Hepatocyte (in vitro differentiated cells): ENCODE measurements at regions not wholly inside any gene's neighbourhood (a gene's known extent, or its start where the extent isn't known, plus 50 kb on each side); places are given as distances from the start of the nearest gene placed in this dataset.

Experiments used
- DNase-seq: peaks from one replicate; pipeline ENCODE4 v3.0.0-alpha.2; 2016; ENCODE audit warnings: low spot score
- H2AFZ ChIP-seq: fragments of 200-600 bp; sonication (generic); 2 replicates; pipeline ENCODE4 v1.6.0; 2016; ENCODE audit warnings: antibody characterized with exemption, mild to moderate bottlenecking
- H3K27ac ChIP-seq: fragments of 200-600 bp; sonication (generic); 2 replicates; pipeline ENCODE4 v1.5.1; 2016; ENCODE audit warnings: mild to moderate bottlenecking
- H3K27me3 ChIP-seq: fragments of 200-600 bp; sonication (generic); 2 replicates; pipeline ENCODE4 v1.6.1; 2016
- H3K36me3 ChIP-seq: fragments of 200-600 bp; sonication (generic); replicated peaks from 2 replicates; pipeline ENCODE4 v1.5.1; 2016; ENCODE audit warnings: low read depth; ENCODE audit not compliant: insufficient read depth
- H3K4me1 ChIP-seq: fragments of 200-600 bp; sonication (generic); 2 replicates; pipeline ENCODE4 v1.5.1; 2016; ENCODE audit warnings: mild to moderate bottlenecking, moderate library complexity; ENCODE audit not compliant: insufficient read depth
- H3K4me2 ChIP-seq: fragments of 200-600 bp; sonication (generic); 2 replicates; pipeline ENCODE4 v1.6.0; 2016
- H3K4me3 ChIP-seq: fragments of 200-600 bp; sonication (generic); 2 replicates; pipeline ENCODE4 v1.5.1; 2016; ENCODE audit warnings: mild to moderate bottlenecking
- H3K79me2 ChIP-seq: fragments of 200-600 bp; sonication (generic); 2 replicates; pipeline ENCODE4 v1.6.0; 2017; ENCODE audit warnings: mild to moderate bottlenecking
- H3K9me2 ChIP-seq: fragments of 200-600 bp; sonication (generic); replicated peaks from 2 replicates; pipeline ENCODE4 v1.6.0; 2017; ENCODE audit warnings: mild to moderate bottlenecking; ENCODE audit not compliant: insufficient read depth
- H3K9me3 ChIP-seq: fragments of 200-600 bp; sonication (generic); 2 replicates; pipeline ENCODE4 v1.5.1; 2016; ENCODE audit warnings: low read depth, mild to moderate bottlenecking
- H4K20me1 ChIP-seq: fragments of 200-600 bp; sonication (generic); 2 replicates; pipeline ENCODE4 v1.6.0; 2016; ENCODE audit warnings: mild to moderate bottlenecking; ENCODE audit not compliant: insufficient read depth, poor library complexity, severe bottlenecking
- CTCF ChIP-seq: fragments of 200-600 bp; sonication (generic); IDR thresholded peaks from 2 replicates; pipeline ENCODE4 v1.5.1; 2016; ENCODE audit warnings: antibody characterized with exemption, mild to moderate bottlenecking; ENCODE audit not compliant: poor library complexity
- EZH2 ChIP-seq: fragments of 200-600 bp; sonication (generic); IDR thresholded peaks from 2 replicates; pipeline ENCODE4 v1.6.1; 2016; ENCODE audit warnings: antibody characterized with exemption, mild to moderate bottlenecking, borderline replicate concordance
- EZH2phosphoT487 ChIP-seq: fragments of 200-600 bp; sonication (generic); IDR thresholded peaks from one replicate; pipeline ENCODE4 v1.6.1; 2018; ENCODE audit warnings: antibody characterized with exemption, mild to moderate bottlenecking, low read depth, moderate library complexity; ENCODE audit not compliant: unreplicated experiment, severe bottlenecking
- whole genome bisulfite sequencing: methylation state at CpG from one replicate; pipeline ENCODE4 v1.1.6; 2016; ENCODE audit warnings: low lambda C conversion rate; ENCODE audit errors: missing lambda C conversion rate; 5-methylcytosine and 5-hydroxymethylcytosine counted together

- no peak overlapping the region for H2AFZ ChIP-seq
- 75% methylated on average over 3 of the region's 3 CpGs for WGBS
- no peak overlapping the region for H3K27ac ChIP-seq
These were observed 235.2 kb downstream of the NDFIP2 start for GRCh38 chr13:79716191-79716590.

GRCh38 chr13:79711631-79712030 lies 230.7 kb downstream of the NDFIP2 start:
- TF ChIP-seq EZH2, result no peak
- TF ChIP-seq EZH2phosphoT487, result no peak
- TF ChIP-seq CTCF, result no peak

More at GRCh38 chr13:79716191-79716590, 235.2 kb downstream of the NDFIP2 start:
- Histone ChIP-seq H3K79me2 (no peaks in the 10 kb centered on the region), H3K36me3 (no peaks in the 10 kb centered on the region), H3K4me3 (no peak overlapping the region), H3K4me2 (no peak overlapping the region), H3K4me1 (no peaks in the 10 kb centered on the region), H3K9me2 (no peaks in the 10 kb centered on the region), H3K9me3 (no peaks in the 10 kb centered on the region), H3K27me3 (no peaks in the 10 kb centered on the region), H4K20me1 (no peaks in the 10 kb centered on the region)
- no peak for DNase-seq
- TF ChIP-seq CTCF (no peak), EZH2phosphoT487 (no peak), EZH2 (no peak)

GRCh38 chr13:79710376-79710775 lies 229.4 kb downstream of the NDFIP2 start:
- H2AFZ ChIP-seq, result no peak overlapping the region
- no peak overlapping the region for H3K27ac ChIP-seq
- H3K4me1 ChIP-seq, result no peaks in the 10 kb centered on the region
- no peaks in the 10 kb centered on the region for H4K20me1 ChIP-seq
- H3K4me3 ChIP-seq, result no peak overlapping the region
- H3K4me2 ChIP-seq, result no peak overlapping the region
- no peaks in the 10 kb centered on the region for H3K9me3 ChIP-seq
- no peaks in the 10 kb centered on the region for H3K9me2 ChIP-seq
- H3K79me2 ChIP-seq, result no peaks in the 10 kb centered on the region
- H3K36me3 ChIP-seq, result no peaks in the 10 kb centered on the region
- TF ChIP-seq CTCF, result no peak
- TF ChIP-seq EZH2, result no peak
- TF ChIP-seq EZH2phosphoT487, result no peak
- 75% methylated on average over 1 of the region's 1 CpG for WGBS
- no peak for DNase-seq
- H3K27me3 ChIP-seq, result no peaks in the 10 kb centered on the region

More at GRCh38 chr13:79711631-79712030, 230.7 kb downstream of the NDFIP2 start:
- H3K4me1 ChIP-seq, result no peaks in the 10 kb centered on the region
- no peak overlapping the region for H2AFZ ChIP-seq
- DNase-seq, result no peak
- no peaks in the 10 kb centered on the region for H3K79me2 ChIP-seq
- H3K4me3 ChIP-seq, result no peak overlapping the region
- no peak overlapping the region for H3K27ac ChIP-seq
- H3K36me3 ChIP-seq, result no peaks in the 10 kb centered on the region
- no peaks in the 10 kb centered on the region for H3K27me3 ChIP-seq
- H4K20me1 ChIP-seq, result no peaks in the 10 kb centered on the region
- no peak overlapping the region for H3K4me2 ChIP-seq
- H3K9me2 ChIP-seq, result no peaks in the 10 kb centered on the region
- no peaks in the 10 kb centered on the region for H3K9me3 ChIP-seq

GRCh38 chr13:79709471-79709870 lies 228.5 kb downstream of the NDFIP2 start:
- Histone ChIP-seq H3K36me3 (no peaks in the 10 kb centered on the region), H4K20me1 (no peaks in the 10 kb centered on the region), H3K4me3 (no peak overlapping the region), H3K27me3 (no peaks in the 10 kb centered on the region), H3K4me2 (no peak overlapping the region), H3K27ac (no peak overlapping the region), H3K9me2 (no peaks in the 10 kb centered on the region), H3K79me2 (no peaks in the 10 kb centered on the region), H2AFZ (no peak overlapping the region), H3K4me1 (no peaks in the 10 kb centered on the region), H3K9me3 (no peaks in the 10 kb centered on the region)
- WGBS, result 65% methylated on average over 2 of the region's 2 CpGs
- no peak for TF ChIP-seq EZH2phosphoT487
- no peak for TF ChIP-seq EZH2
- no peak for TF ChIP-seq CTCF
- no peak for DNase-seq
